ENCODE measurements at regions not wholly inside any gene's neighbourhood (a gene's known extent, or its start where the extent isn't known, plus 50 kb on each side); places are given as distances from the start of the nearest gene placed in this dataset.

GRCh38 chr16:85200471-85201278 is 88.4 kb upstream of the CIBAR2 start:
- TF ChIP-seq, protein P1, sequence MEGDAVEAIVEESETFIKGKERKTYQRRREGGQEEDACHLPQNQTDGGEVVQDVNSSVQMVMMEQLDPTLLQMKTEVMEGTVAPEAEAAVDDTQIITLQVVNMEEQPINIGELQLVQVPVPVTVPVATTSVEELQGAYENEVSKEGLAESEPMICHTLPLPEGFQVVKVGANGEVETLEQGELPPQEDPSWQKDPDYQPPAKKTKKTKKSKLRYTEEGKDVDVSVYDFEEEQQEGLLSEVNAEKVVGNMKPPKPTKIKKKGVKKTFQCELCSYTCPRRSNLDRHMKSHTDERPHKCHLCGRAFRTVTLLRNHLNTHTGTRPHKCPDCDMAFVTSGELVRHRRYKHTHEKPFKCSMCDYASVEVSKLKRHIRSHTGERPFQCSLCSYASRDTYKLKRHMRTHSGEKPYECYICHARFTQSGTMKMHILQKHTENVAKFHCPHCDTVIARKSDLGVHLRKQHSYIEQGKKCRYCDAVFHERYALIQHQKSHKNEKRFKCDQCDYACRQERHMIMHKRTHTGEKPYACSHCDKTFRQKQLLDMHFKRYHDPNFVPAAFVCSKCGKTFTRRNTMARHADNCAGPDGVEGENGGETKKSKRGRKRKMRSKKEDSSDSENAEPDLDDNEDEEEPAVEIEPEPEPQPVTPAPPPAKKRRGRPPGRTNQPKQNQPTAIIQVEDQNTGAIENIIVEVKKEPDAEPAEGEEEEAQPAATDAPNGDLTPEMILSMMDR (IDR thresholded peaks at IDR 0.05; ENCODE audit: low read depth, low read length, poor library complexity, severe bottlenecking) = no peak
- TF ChIP-seq EZH2phosphoT487 (IDR thresholded peaks at IDR 0.05; ENCODE audit: borderline replicate concordance, low read length) = no peak
